ENCODE measurements at regions not wholly inside any gene's neighbourhood (a gene's known extent, or its start where the extent isn't known, plus 50 kb on each side); places are given as distances from the start of the nearest gene placed in this dataset.

GRCh38 chr1:232443372-232443771 lies 186.6 kb downstream of the SIPA1L2 start:
- no peaks in the 10 kb centered on the region for H3K36me3 ChIP-seq (ENCODE audit: control insufficient read depth, low read length)
- TF ChIP-seq CTCF (IDR thresholded peaks at IDR 0.05; ENCODE audit: low read depth, low read length, poor library complexity, severe bottlenecking) (no peak), EZH2phosphoT487 (IDR thresholded peaks at IDR 0.05; ENCODE audit: borderline replicate concordance, low read length) (no peak)

GRCh38 chr1:232441036-232441411 lies 188.9 kb downstream of the SIPA1L2 start:
- H3K4me2 ChIP-seq (ENCODE audit: low read length): no peak overlapping the region
- H3F3A ChIP-seq (ENCODE audit: control insufficient read depth, insufficient read depth): no peaks in the 10 kb centered on the region
- H4K20me1 ChIP-seq (ENCODE audit: control insufficient read depth, insufficient read depth, low read depth, low read length): no peaks in the 10 kb centered on the region
- no peak overlapping the region for H3K27ac ChIP-seq (ENCODE audit: low read depth, low read length)
- H3K27me3 ChIP-seq (ENCODE audit: control insufficient read depth, low read length): no peaks in the 10 kb centered on the region
- H3K4me1 ChIP-seq (ENCODE audit: control insufficient read depth, low read length): no peaks in the 10 kb centered on the region
- H3K79me2 ChIP-seq (ENCODE audit: control insufficient read depth, low read length): no peaks in the 10 kb centered on the region
- H3K9me2 ChIP-seq (replicated peaks; ENCODE audit: control insufficient read depth, low read length): no peaks in the 10 kb centered on the region
- no peaks in the 10 kb centered on the region for H3K9me3 ChIP-seq (ENCODE audit: control insufficient read depth, insufficient read depth, low read length)
- no peaks in the 10 kb centered on the region for H3K36me3 ChIP-seq (ENCODE audit: control insufficient read depth, low read length)
- TF ChIP-seq EZH2phosphoT487 (IDR thresholded peaks at IDR 0.05; ENCODE audit: borderline replicate concordance, low read length) (no peak), CTCF (IDR thresholded peaks at IDR 0.05; ENCODE audit: low read depth, low read length, poor library complexity, severe bottlenecking) (no peak)
- no peak overlapping the region for H3K4me3 ChIP-seq (ENCODE audit: low read length)

More at GRCh38 chr1:232443372-232443771, 186.6 kb downstream of the SIPA1L2 start:
- Histone ChIP-seq H3F3A (ENCODE audit: control insufficient read depth, insufficient read depth) (no peaks in the 10 kb centered on the region), H3K4me2 (ENCODE audit: low read length) (no peak overlapping the region), H3K27me3 (ENCODE audit: control insufficient read depth, low read length) (no peaks in the 10 kb centered on the region), H3K9me2 (replicated peaks; ENCODE audit: control insufficient read depth, low read length) (no peaks in the 10 kb centered on the region), H3K79me2 (ENCODE audit: control insufficient read depth, low read length) (no peaks in the 10 kb centered on the region), H3K9me3 (ENCODE audit: control insufficient read depth, insufficient read depth, low read length) (no peaks in the 10 kb centered on the region), H3K4me1 (ENCODE audit: control insufficient read depth, low read length) (no peaks in the 10 kb centered on the region), H3K27ac (ENCODE audit: low read depth, low read length) (no peak overlapping the region), H3K4me3 (ENCODE audit: low read length) (no peak overlapping the region), H4K20me1 (ENCODE audit: control insufficient read depth, insufficient read depth, low read depth, low read length) (no peaks in the 10 kb centered on the region)

- H3K4me1 ChIP-seq (ENCODE audit: control insufficient read depth, low read length): no peaks in the 10 kb centered on the region
- H3K27ac ChIP-seq (ENCODE audit: low read depth, low read length): no peak overlapping the region
- TF ChIP-seq EZH2phosphoT487 (IDR thresholded peaks at IDR 0.05; ENCODE audit: borderline replicate concordance, low read length): no peak
- TF ChIP-seq CTCF (IDR thresholded peaks at IDR 0.05; ENCODE audit: low read depth, low read length, poor library complexity, severe bottlenecking): no peak
- no peaks in the 10 kb centered on the region for H3K9me3 ChIP-seq (ENCODE audit: control insufficient read depth, insufficient read depth, low read length)
- no peaks in the 10 kb centered on the region for H3F3A ChIP-seq (ENCODE audit: control insufficient read depth, insufficient read depth)
- no peak overlapping the region for H3K4me2 ChIP-seq (ENCODE audit: low read length)
- no peak overlapping the region for H3K4me3 ChIP-seq (ENCODE audit: low read length)
- H4K20me1 ChIP-seq (ENCODE audit: control insufficient read depth, insufficient read depth, low read depth, low read length): no peaks in the 10 kb centered on the region
- H3K27me3 ChIP-seq (ENCODE audit: control insufficient read depth, low read length): no peaks in the 10 kb centered on the region
- H3K79me2 ChIP-seq (ENCODE audit: control insufficient read depth, low read length): no peaks in the 10 kb centered on the region
- H3K9me2 ChIP-seq (replicated peaks; ENCODE audit: control insufficient read depth, low read length): no peaks in the 10 kb centered on the region
- H3K36me3 ChIP-seq (ENCODE audit: control insufficient read depth, low read length): no peaks in the 10 kb centered on the region
Observed at GRCh38 chr1:232440325-232441035, 189.5 kb downstream of the SIPA1L2 start.

All from DOHH2 (cell line).